Liver (tissue), 8 donors: ENCODE measurements at regions not wholly inside any gene's neighbourhood (a gene's known extent, or its start where the extent isn't known, plus 50 kb on each side); places are given as distances from the start of the nearest gene placed in this dataset.

Source experiments
- DNase-seq: peaks from one replicate; pipeline ENCODE4 v3.0.0-alpha.2; 2017; ENCODE audit warnings: low spot score
- H3K27ac ChIP-seq, 2 donors: one replicate each; pipeline ENCODE4 v1.7.0; 2013; ENCODE audit warnings: inconsistent platforms in 2 of 2, low read length in 2 of 2, control low read depth in 1 of 2, low read depth in 1 of 2, mild to moderate bottlenecking in 1 of 2
- H3K27me3 ChIP-seq, 4 donors: one replicate each; pipeline versions ENCODE4 v1.6.1 to v1.7.0; 2013; ENCODE audit warnings: low read length in 3 of 4, inconsistent platforms in 1 of 4, mild to moderate bottlenecking in 1 of 4, moderate library complexity in 1 of 4; ENCODE audit not compliant: control insufficient read depth in 4 of 4, insufficient read depth in 4 of 4
- H3K36me3 ChIP-seq, 4 donors: one replicate each; pipeline versions ENCODE4 v1.6.1 to v1.7.0; 2013; ENCODE audit warnings: low read length in 3 of 4, mild to moderate bottlenecking in 3 of 4, low read depth in 1 of 4, moderate library complexity in 1 of 4; ENCODE audit not compliant: control insufficient read depth in 4 of 4, insufficient read depth in 3 of 4
- H3K4me1 ChIP-seq, 4 donors: one replicate each; pipeline versions ENCODE4 v1.6.1 to v1.7.0; 2013; ENCODE audit warnings: low read length in 3 of 4, mild to moderate bottlenecking in 3 of 4, moderate library complexity in 1 of 4; ENCODE audit not compliant: control insufficient read depth in 4 of 4, insufficient read depth in 4 of 4
- H3K4me3 ChIP-seq, 3 donors: one replicate each; pipeline versions ENCODE4 v1.6.1 to v1.7.0; 2013; ENCODE audit warnings: low read length in 3 of 3, control low read depth in 1 of 3, low read depth in 1 of 3, mild to moderate bottlenecking in 1 of 3
- H3K9ac ChIP-seq, 2 donors: one replicate each; pipeline ENCODE4 v1.7.0; 2013; ENCODE audit warnings: low read length in 2 of 2, mild to moderate bottlenecking in 2 of 2, moderate library complexity in 2 of 2, control low read depth in 1 of 2, low read depth in 1 of 2
- H3K9me3 ChIP-seq, 4 donors: one replicate each; pipeline versions ENCODE4 v1.6.1 to v1.7.0; 2013; ENCODE audit warnings: low read length in 3 of 4; ENCODE audit not compliant: control insufficient read depth in 4 of 4
- ATF3 ChIP-seq: IDR thresholded peaks from 2 replicates; pipeline ENCODE4 v1.6.1; 2016; ENCODE audit warnings: antibody characterized with exemption
- CTCF ChIP-seq: fragments of 150-350 bp; IDR thresholded peaks from 2 replicates; pipeline ENCODE4 v1.5.1; 2017; ENCODE audit warnings: improper control_type of control experiment, low read depth, low read length; ENCODE audit not compliant: missing input control
- FOXA2 ChIP-seq: IDR thresholded peaks from 2 replicates; pipeline ENCODE4 v1.6.1; 2016; ENCODE audit warnings: antibody characterized with exemption
- HNF4G ChIP-seq: IDR thresholded peaks from 2 replicates; pipeline ENCODE4 v1.6.1; 2016; ENCODE audit warnings: antibody characterized with exemption
- JUND ChIP-seq, 2 donors: IDR thresholded peaks; 2 replicates each; pipeline ENCODE4 v1.6.1; 2016; ENCODE audit warnings: antibody characterized with exemption in 2 of 2
- MAX ChIP-seq: IDR thresholded peaks from 2 replicates; pipeline ENCODE4 v1.6.1; 2016; ENCODE audit warnings: antibody characterized with exemption
- NR2F2 ChIP-seq: IDR thresholded peaks from 2 replicates; pipeline ENCODE4 v1.6.1; 2016; ENCODE audit warnings: antibody characterized with exemption
- RAD21 ChIP-seq, 2 donors: IDR thresholded peaks; 2 replicates each; pipeline ENCODE4 v1.6.1; 2016; ENCODE audit warnings: antibody characterized with exemption in 2 of 2, mild to moderate bottlenecking in 2 of 2
- REST ChIP-seq: IDR thresholded peaks from 2 replicates; pipeline ENCODE4 v1.6.1; 2016; ENCODE audit warnings: antibody characterized with exemption, mild to moderate bottlenecking
- SP1 ChIP-seq: IDR thresholded peaks from 2 replicates; pipeline ENCODE4 v1.6.1; 2018; ENCODE audit warnings: antibody characterized with exemption, mild to moderate bottlenecking
- TAF1 ChIP-seq: conservative IDR thresholded peaks from 2 replicates; pipeline ENCODE4 v1.6.1; 2016; ENCODE audit warnings: antibody characterized with exemption, mild to moderate bottlenecking
- YY1 ChIP-seq: IDR thresholded peaks from 2 replicates; pipeline ENCODE4 v1.6.1; 2016; ENCODE audit warnings: antibody characterized with exemption, mild to moderate bottlenecking
- ZBTB33 ChIP-seq: IDR thresholded peaks from 2 replicates; pipeline ENCODE4 v1.6.1; 2016; ENCODE audit warnings: antibody characterized with exemption
- WGBS: extraction: QIAGEN DNeasy Blood & Tissue Kit; methylation state at CpG from one replicate; pipeline ENCODE4 v1.1.7; 2013; 5-methylcytosine and 5-hydroxymethylcytosine counted together
- donor health status: healthy.
- donor health status: healthy.
- donor health status: healthy.
- donor health status: healthy.
- donor health status: healthy.

- Histone ChIP-seq H3K4me3 (no peak overlapping the region), H3K27me3 (peaks cover 0 to 3% (median 0%) of the 10 kb centered on the region in 4 donors), H3K27ac (no peak overlapping the region), H3K36me3 (no peaks in the 10 kb centered on the region), H3K9me3 (no peaks in the 10 kb centered on the region), H3K4me1 (no peaks in the 10 kb centered on the region), H3K9ac (no peak overlapping the region)
- 61% methylated on average over 19 of the region's 19 CpGs for WGBS
- no peak for TF ChIP-seq ATF3
- no peak for TF ChIP-seq MAX
- no peak for TF ChIP-seq NR2F2
- TF ChIP-seq YY1: no peak
- DNase-seq: no peak
Observed at GRCh38 chr18:51447351-51448342, 250.2 kb upstream of the MEX3C start.

GRCh38 chr18:51448949-51449348, 251.5 kb upstream of the MEX3C start:
- Histone ChIP-seq H3K27ac (no peak overlapping the region), H3K27me3 (peaks cover 0 to 3% (median 0%) of the 10 kb centered on the region in 4 donors), H3K9ac (no peak overlapping the region), H3K4me1 (no peaks in the 10 kb centered on the region), H3K4me3 (no peak overlapping the region), H3K36me3 (no peaks in the 10 kb centered on the region), H3K9me3 (no peaks in the 10 kb centered on the region)
- WGBS: 83% methylated on average over 9 of the region's 9 CpGs
- DNase-seq: no peak
- TF ChIP-seq HNF4G (no peak), TAF1 (no peak), JUND (IDR thresholded peaks at IDR 0.05) (no peak), YY1 (no peak), REST (no peak), FOXA2 (no peak)

GRCh38 chr18:51453594-51453993, 256.1 kb upstream of the MEX3C start:
- no peak for DNase-seq
- Histone ChIP-seq H3K27me3 (no peaks in the 10 kb centered on the region), H3K4me3 (no peak overlapping the region), H3K36me3 (no peaks in the 10 kb centered on the region), H3K27ac (no peak overlapping the region), H3K9ac (no peak overlapping the region), H3K4me1 (no peaks in the 10 kb centered on the region), H3K9me3 (no peaks in the 10 kb centered on the region)
- TF ChIP-seq ZBTB33: no peak
- TF ChIP-seq CTCF: no peak
- TF ChIP-seq RAD21 (IDR thresholded peaks at IDR 0.05): no peak
- TF ChIP-seq SP1: no peak
- WGBS: 93% methylated on average over 3 of the region's 3 CpGs
